H1 (cell line): ENCODE measurements at regions not wholly inside any gene's neighbourhood (a gene's known extent, or its start where the extent isn't known, plus 50 kb on each side); places are given as distances from the start of the nearest gene placed in this dataset.

ENCODE experiments used
- CTCF ChIA-PET: fragments of 300-600 bp; sonication (Branson Sonifier 250); formaldehyde crosslinking; loops from one replicate; lab custom pipeline; 2021; ENCODE audit not compliant: partially characterized antibody; lab: Charles Lee
- POLR2A ChIA-PET: fragments of 300-600 bp; sonication (Branson Sonifier 250); formaldehyde crosslinking; loops from one replicate; lab custom pipeline; 2021; ENCODE audit warnings: inconsistent platforms; ENCODE audit not compliant: partially characterized antibody; lab: Charles Lee
- DNase-seq, 2 experiments: peaks; one replicate each; pipeline versions ENCODE4 v3.0.0 to v3.0.0-alpha.2; 2010 to 2022; ENCODE audit warnings: low spot score in 2 of 2, low read depth in 1 of 2, mixed read lengths in 1 of 2
- FAIRE-seq: peaks from 2 replicates; lab custom pipeline; 2011; peaks lifted over from hg19 to GRCh38; lab: Jason Lieb, UNC
- H2AFZ ChIP-seq: 2 replicates; pipeline ENCODE4 v1.8.1; 2012; ENCODE audit warnings: low read length, inconsistent platforms
- H2AK5ac ChIP-seq: 2 replicates; pipeline ENCODE4 v1.6.1; 2013; ENCODE audit warnings: low read depth, low read length
- H2BK120ac ChIP-seq: replicated peaks from 2 replicates; pipeline ENCODE3; 2013; ENCODE audit warnings: low read depth, low read length, inconsistent platforms
- H2BK12ac ChIP-seq: 2 replicates; pipeline ENCODE4 v1.6.1; 2013; ENCODE audit warnings: low read depth, low read length
- H2BK15ac ChIP-seq: 2 replicates; pipeline ENCODE4 v1.6.1; 2013; ENCODE audit warnings: low read length
- H2BK20ac ChIP-seq: 2 replicates; pipeline ENCODE4 v1.6.1; 2013; ENCODE audit warnings: low read length
- H2BK5ac ChIP-seq: 2 replicates; pipeline ENCODE4 v1.6.1; 2013; ENCODE audit warnings: low read depth, low read length
- H3K14ac ChIP-seq: 2 replicates; pipeline ENCODE4 v1.6.1; 2013; ENCODE audit warnings: inconsistent platforms; ENCODE audit not compliant: insufficient read length
- H3K18ac ChIP-seq: 2 replicates; pipeline ENCODE4 v1.6.1; 2013; ENCODE audit warnings: low read length; ENCODE audit errors: extremely low read depth
- H3K23ac ChIP-seq: 2 replicates; pipeline ENCODE4 v1.6.1; 2013; ENCODE audit warnings: inconsistent platforms; ENCODE audit not compliant: insufficient read length
- H3K23me2 ChIP-seq: 2 replicates; pipeline ENCODE4 v1.6.1; 2013; ENCODE audit warnings: low read depth, low read length
- H3K27ac ChIP-seq: 2 replicates; pipeline ENCODE4 v1.6.1; 2011; ENCODE audit warnings: low read depth, low read length, inconsistent platforms
- H3K27me3 ChIP-seq, 4 experiments: replicated peaks in 1 of 4; 1 replicate in 1 of 4; 2 replicates in 3 of 4; pipeline versions ENCODE4 v1.6.1 to v1.8.1; 2011 to 2013; ENCODE audit warnings: low read length in 3 of 4, mild to moderate bottlenecking in 3 of 4, inconsistent platforms in 2 of 4, mixed read lengths in 2 of 4, moderate library complexity in 1 of 4; ENCODE audit not compliant: control insufficient read depth in 3 of 4, insufficient read depth in 3 of 4; ENCODE audit errors: extremely low read depth in 1 of 4
- H3K36me3 ChIP-seq, 4 experiments: 2 replicates each; pipeline versions ENCODE4 v1.6.1 to v1.8.1; 2011 to 2013; ENCODE audit warnings: mild to moderate bottlenecking in 4 of 4, low read length in 3 of 4, moderate library complexity in 2 of 4, control low read depth in 1 of 4, inconsistent platforms in 1 of 4; ENCODE audit not compliant: insufficient read depth in 4 of 4, control insufficient read depth in 2 of 4
- H3K4ac ChIP-seq: replicated peaks from 2 replicates; pipeline ENCODE3; 2013; ENCODE audit warnings: low read length, low read depth, mixed read lengths, inconsistent platforms; ENCODE audit not compliant: insufficient read length
- H3K4me1 ChIP-seq, 4 experiments: replicated peaks in 1 of 4; 1 replicate in 1 of 4; 2 replicates in 3 of 4; pipeline versions ENCODE4 v1.6.1 to v1.8.1; 2011 to 2013; ENCODE audit warnings: low read length in 3 of 4, inconsistent platforms in 2 of 4, mixed read lengths in 1 of 4; ENCODE audit not compliant: insufficient read depth in 4 of 4, control insufficient read depth in 3 of 4
- H3K4me2 ChIP-seq, 2 experiments: 2 replicates each; pipeline versions ENCODE4 v1.6.1 to v1.8.1; 2011 to 2013; ENCODE audit warnings: low read depth in 2 of 2, low read length in 2 of 2, control low read depth in 1 of 2, inconsistent platforms in 1 of 2, mild to moderate bottlenecking in 1 of 2; ENCODE audit not compliant: insufficient read depth in 1 of 2
- H3K4me3 ChIP-seq, 4 experiments: fragments of 200-600, 300-600 bp in 1 of 4; sonication (generic), shearing (Covaris generic), sonication (Bioruptor Twin) in 1 of 4; 2 replicates each; pipeline versions ENCODE4 v1.5.1 to v1.8.1; 2011 to 2016; ENCODE audit warnings: low read length in 4 of 4, low read depth in 3 of 4, control low read depth in 2 of 4, inconsistent platforms in 2 of 4, mild to moderate bottlenecking in 2 of 4, mixed read lengths in 1 of 4, moderate library complexity in 1 of 4; ENCODE audit not compliant: insufficient read depth in 2 of 4; ENCODE audit errors: extremely low read depth in 1 of 4
- H3K56ac ChIP-seq: replicated peaks from 2 replicates; pipeline ENCODE3; 2013; ENCODE audit warnings: low read depth, mild to moderate bottlenecking, mixed read lengths, low read length, inconsistent platforms; ENCODE audit not compliant: insufficient read length
- H3K79me1 ChIP-seq: 2 replicates; pipeline ENCODE4 v1.6.1; 2013; ENCODE audit warnings: low read depth, low read length, control low read depth
- H3K79me2 ChIP-seq, 2 experiments: 2 replicates each; pipeline versions ENCODE4 v1.6.1 to v1.8.1; 2012 to 2013; ENCODE audit warnings: low read length in 2 of 2, mild to moderate bottlenecking in 2 of 2, inconsistent platforms in 1 of 2; ENCODE audit not compliant: insufficient read depth in 2 of 2, control insufficient read depth in 1 of 2
- H3K9ac ChIP-seq, 4 experiments: replicated peaks in 1 of 4; 1 replicate in 1 of 4; 2 replicates in 3 of 4; pipeline versions ENCODE4 v1.6.1 to v1.8.1; 2011 to 2013; ENCODE audit warnings: low read depth in 3 of 4, low read length in 3 of 4, control low read depth in 2 of 4, mild to moderate bottlenecking in 2 of 4, moderate library complexity in 2 of 4, inconsistent platforms in 1 of 4; ENCODE audit errors: extremely low read depth in 1 of 4
- H3K9me3 ChIP-seq, 2 experiments: 2 replicates each; pipeline versions ENCODE4 v1.6.1 to v1.8.1; 2012 to 2013; ENCODE audit warnings: mild to moderate bottlenecking in 2 of 2, moderate library complexity in 2 of 2, control low read depth in 1 of 2, inconsistent platforms in 1 of 2, low read depth in 1 of 2, low read length in 1 of 2, mixed read lengths in 1 of 2; ENCODE audit not compliant: insufficient read depth in 2 of 2
- H4K20me1 ChIP-seq, 2 experiments: replicated peaks in 1 of 2; 2 replicates each; pipeline versions ENCODE3 to v1.8.1; 2011 to 2013; ENCODE audit warnings: inconsistent platforms in 2 of 2, low read length in 2 of 2, mild to moderate bottlenecking in 1 of 2; ENCODE audit not compliant: insufficient read depth in 2 of 2, control insufficient read depth in 1 of 2
- H4K5ac ChIP-seq: 2 replicates; pipeline ENCODE4 v1.6.1; 2013; ENCODE audit warnings: low read length, low read depth, mixed read lengths, inconsistent platforms; ENCODE audit not compliant: insufficient read length
- H4K8ac ChIP-seq: 2 replicates; pipeline ENCODE4 v1.8.0; 2013; ENCODE audit warnings: mild to moderate bottlenecking, moderate library complexity, low read length, inconsistent platforms; ENCODE audit not compliant: insufficient read depth; ENCODE audit errors: extremely low read depth
- H4K91ac ChIP-seq: replicated peaks from 2 replicates; pipeline ENCODE3; 2013; ENCODE audit warnings: low read length, mixed read lengths, inconsistent platforms; ENCODE audit not compliant: insufficient read length
- KDM4A ChIP-seq: IDR thresholded peaks from one replicate; pipeline ENCODE4 v1.7.1; 2012; ENCODE audit warnings: low read depth, mild to moderate bottlenecking, moderate library complexity, low read length, inconsistent platforms; ENCODE audit not compliant: severe bottlenecking
- WGBS, 2 experiments: shearing (Covaris generic) in 1 of 2; methylation state at CpG; one replicate each; pipeline versions ENCODE4 v1.1.6 to v1.1.7; 2013 to 2015; ENCODE audit warnings: low lambda C conversion rate in 2 of 2, mixed read lengths in 2 of 2, inconsistent platforms in 1 of 2, low coverage in 1 of 2, missing lambda C conversion rate in 1 of 2; ENCODE audit not compliant: insufficient replicate concordance in 2 of 2, insufficient coverage in 1 of 2, insufficient read length in 1 of 2; ENCODE audit errors: extremely low coverage in 1 of 2, missing lambda C conversion rate in 1 of 2; 5-methylcytosine and 5-hydroxymethylcytosine counted together

- CTCF ChIA-PET = interaction anchor here (1.0 to 1.4 kb wide), 2 partner anchors 17 to 724 kb away, joined by 3 to 6 read pairs; no protein-coding TSS in a partner anchor
- H2BK5ac ChIP-seq = no peak overlapping the region
- no peak overlapping the region for H3K9ac ChIP-seq
- H2BK120ac ChIP-seq = no peak overlapping the region
- no peaks in the 10 kb centered on the region for H3K4me1 ChIP-seq
- H3K23ac ChIP-seq = no peak overlapping the region
- H3K56ac ChIP-seq = no peak overlapping the region
- H3K18ac ChIP-seq = no peak overlapping the region
- H3K27me3 ChIP-seq = no peaks in the 10 kb centered on the region
- no peak for FAIRE-seq
- no peaks in the 10 kb centered on the region for H4K20me1 ChIP-seq
- H2BK20ac ChIP-seq = no peak overlapping the region
- no peak overlapping the region for H2BK15ac ChIP-seq
- H4K5ac ChIP-seq = no peak overlapping the region
- H2BK12ac ChIP-seq = no peak overlapping the region
- no peak for DNase-seq
- POLR2A ChIA-PET = no interaction called here
- H3K4me2 ChIP-seq = no peak overlapping the region
- H3K27ac ChIP-seq = no peak overlapping the region
- H3K4me3 ChIP-seq = no peak overlapping the region
- 89% methylated on average over 5 of the region's 5 CpGs; no CpG with 5 or more reads in 1 of the 2 experiments for WGBS, 2 experiments
- H4K91ac ChIP-seq = no peak overlapping the region
- H2AFZ ChIP-seq = no peak overlapping the region
- no peak for TF ChIP-seq KDM4A
- H2AK5ac ChIP-seq = no peak overlapping the region
- no peak overlapping the region for H3K14ac ChIP-seq
- H3K23me2 ChIP-seq = no peaks in the 10 kb centered on the region
- no peaks in the 10 kb centered on the region for H3K79me1 ChIP-seq
- H3K4ac ChIP-seq = no peak overlapping the region
- peaks cover 13 to 15% of the 10 kb centered on the region in 2 experiments; a peak in 3 of 4 replicates for H3K9me3 ChIP-seq
- H3K36me3 ChIP-seq = no peaks in the 10 kb centered on the region
- no peak overlapping the region for H4K8ac ChIP-seq
- H3K79me2 ChIP-seq = no peaks in the 10 kb centered on the region
Observed at GRCh38 chr5:162624110-162624509, 556.5 kb downstream of the GABRG2 start.
